ENCODE measurements at regions not wholly inside any gene's neighbourhood (a gene's known extent, or its start where the extent isn't known, plus 50 kb on each side); places are given as distances from the start of the nearest gene placed in this dataset.

DNA sequence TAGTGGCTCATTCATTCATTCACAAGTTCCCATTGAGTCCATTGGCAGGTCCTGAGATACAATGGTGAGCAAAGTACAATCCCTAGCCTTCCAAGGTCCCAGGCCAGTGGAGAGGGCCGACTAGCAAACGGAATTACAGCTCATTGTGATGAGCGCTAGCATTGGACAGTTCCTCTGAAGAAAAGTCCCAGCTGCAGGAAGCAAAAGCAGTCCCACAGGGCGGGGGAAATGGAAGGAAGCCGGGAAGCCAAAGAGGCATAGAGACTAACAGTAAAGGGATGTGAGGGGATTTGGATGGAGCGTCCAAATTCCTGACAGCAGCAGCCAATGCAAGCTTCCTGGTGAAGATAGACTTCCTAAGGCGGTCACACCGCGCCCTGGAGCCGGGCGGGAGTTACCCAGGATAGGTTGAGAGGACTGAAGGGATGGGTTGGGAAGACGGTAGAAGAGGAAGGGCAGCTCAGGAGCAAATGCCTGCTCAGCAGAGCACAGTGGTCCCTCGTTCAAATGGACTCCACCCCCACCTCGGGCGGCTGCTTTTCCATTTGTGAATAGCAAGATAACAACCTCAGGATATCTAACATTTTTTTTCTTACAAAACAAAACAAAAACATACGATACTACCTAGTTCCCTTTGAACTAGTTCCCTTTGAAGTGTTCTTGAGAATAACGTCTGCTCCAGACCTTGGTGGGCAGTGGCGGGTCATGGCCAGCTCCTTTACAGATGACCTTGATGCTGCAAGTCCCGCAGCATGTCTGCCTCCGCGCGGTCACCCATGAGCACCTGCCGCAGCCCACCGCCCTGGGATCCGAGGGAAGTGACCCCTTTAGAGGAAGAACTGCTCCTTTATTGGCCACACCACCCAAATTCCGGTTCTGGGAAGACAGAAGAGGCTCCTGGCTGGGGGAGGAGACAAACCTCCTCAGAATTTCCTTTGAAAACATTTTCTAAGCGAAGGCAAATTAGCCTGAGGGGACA lies 132.9 kb downstream of the RASSF10 start (continued):
- TF ChIP-seq, protein P1, sequence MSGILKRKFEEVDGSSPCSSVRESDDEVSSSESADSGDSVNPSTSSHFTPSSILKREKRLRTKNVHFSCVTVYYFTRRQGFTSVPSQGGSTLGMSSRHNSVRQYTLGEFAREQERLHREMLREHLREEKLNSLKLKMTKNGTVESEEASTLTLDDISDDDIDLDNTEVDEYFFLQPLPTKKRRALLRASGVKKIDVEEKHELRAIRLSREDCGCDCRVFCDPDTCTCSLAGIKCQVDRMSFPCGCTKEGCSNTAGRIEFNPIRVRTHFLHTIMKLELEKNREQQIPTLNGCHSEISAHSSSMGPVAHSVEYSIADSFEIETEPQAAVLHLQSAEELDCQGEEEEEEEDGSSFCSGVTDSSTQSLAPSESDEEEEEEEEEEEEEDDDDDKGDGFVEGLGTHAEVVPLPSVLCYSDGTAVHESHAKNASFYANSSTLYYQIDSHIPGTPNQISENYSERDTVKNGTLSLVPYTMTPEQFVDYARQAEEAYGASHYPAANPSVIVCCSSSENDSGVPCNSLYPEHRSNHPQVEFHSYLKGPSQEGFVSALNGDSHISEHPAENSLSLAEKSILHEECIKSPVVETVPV (CRISPR knock-in tag; IDR thresholded peaks at IDR 0.05): no peak
- TF ChIP-seq ZNF70 (CRISPR knock-in tag; IDR thresholded peaks at IDR 0.05) (no peak), ISL1 (CRISPR knock-in tag; IDR thresholded peaks at IDR 0.05) (no peak), CSDC2 (CRISPR knock-in tag; IDR thresholded peaks at IDR 0.05) (no peak), ARNTL (CRISPR knock-in tag; IDR thresholded peaks at IDR 0.05; ENCODE audit: borderline replicate concordance, low read depth) (no peak), BACH2 (CRISPR knock-in tag; IDR thresholded peaks at IDR 0.05; ENCODE audit: borderline replicate concordance) (no peak), SNAI2 (CRISPR knock-in tag; IDR thresholded peaks at IDR 0.05) (no peak), OSR1 (CRISPR knock-in tag; IDR thresholded peaks at IDR 0.05) (no peak), RARB (CRISPR knock-in tag; IDR thresholded peaks at IDR 0.05) (no peak)

- ATAC-seq: no peak
- TF ChIP-seq ISL1 (CRISPR knock-in tag; IDR thresholded peaks at IDR 0.05): no peak
These were observed 133.9 kb upstream of the BMAL1 start for GRCh38 chr11:13143486-13144297.

- TF ChIP-seq SNAI2 (CRISPR knock-in tag; IDR thresholded peaks at IDR 0.05) (no peak), PATZ1 (CRISPR knock-in tag; IDR thresholded peaks at IDR 0.05; ENCODE audit: borderline replicate concordance) (no peak), TSHZ2 (CRISPR knock-in tag; IDR thresholded peaks at IDR 0.05) (no peak), OSR1 (CRISPR knock-in tag; IDR thresholded peaks at IDR 0.05) (no peak), ZC3H10 (CRISPR knock-in tag; IDR thresholded peaks at IDR 0.05) (no peak), BACH2 (CRISPR knock-in tag; IDR thresholded peaks at IDR 0.05; ENCODE audit: borderline replicate concordance) (no peak), CSDC2 (CRISPR knock-in tag; IDR thresholded peaks at IDR 0.05) (no peak), ESRRG (CRISPR knock-in tag; IDR thresholded peaks at IDR 0.05) (no peak)
- TF ChIP-seq, protein P1 (CRISPR knock-in tag; IDR thresholded peaks at IDR 0.05): no peak
- TF ChIP-seq, protein P2, sequence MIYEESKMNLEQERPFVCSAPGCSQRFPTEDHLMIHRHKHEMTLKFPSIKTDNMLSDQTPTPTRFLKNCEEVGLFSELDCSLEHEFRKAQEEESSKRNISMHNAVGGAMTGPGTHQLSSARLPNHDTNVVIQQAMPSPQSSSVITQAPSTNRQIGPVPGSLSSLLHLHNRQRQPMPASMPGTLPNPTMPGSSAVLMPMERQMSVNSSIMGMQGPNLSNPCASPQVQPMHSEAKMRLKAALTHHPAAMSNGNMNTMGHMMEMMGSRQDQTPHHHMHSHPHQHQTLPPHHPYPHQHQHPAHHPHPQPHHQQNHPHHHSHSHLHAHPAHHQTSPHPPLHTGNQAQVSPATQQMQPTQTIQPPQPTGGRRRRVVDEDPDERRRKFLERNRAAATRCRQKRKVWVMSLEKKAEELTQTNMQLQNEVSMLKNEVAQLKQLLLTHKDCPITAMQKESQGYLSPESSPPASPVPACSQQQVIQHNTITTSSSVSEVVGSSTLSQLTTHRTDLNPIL (CRISPR knock-in tag; IDR thresholded peaks at IDR 0.05; ENCODE audit: low read depth): no peak
- no peak for ATAC-seq
These were observed 132.1 kb upstream of the BMAL1 start for GRCh38 chr11:13145461-13145860.

DNA sequence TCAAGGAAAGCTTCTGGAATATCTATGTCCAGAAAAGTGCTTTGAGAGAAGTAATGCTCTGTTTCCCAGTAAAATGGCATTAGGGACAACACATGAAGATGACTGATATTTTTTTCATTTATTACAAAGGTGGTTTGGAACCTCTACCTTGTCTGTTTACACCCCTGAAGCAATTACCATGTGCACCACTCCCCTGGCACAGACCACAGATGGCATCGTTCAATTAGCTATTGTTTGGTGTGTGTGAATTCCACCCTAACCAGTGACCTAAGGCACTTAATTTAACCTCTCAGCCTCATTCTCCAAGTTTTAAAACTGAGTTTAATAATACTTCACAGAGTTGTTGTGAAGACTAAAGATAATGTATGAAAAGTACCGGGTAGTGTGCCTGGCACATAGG lies 127.6 kb upstream of the BMAL1 start:
- TF ChIP-seq OSR1 (CRISPR knock-in tag; IDR thresholded peaks at IDR 0.05): no peak
- ATAC-seq: no peak
